ENCODE measurements at regions not wholly inside any gene's neighbourhood (a gene's known extent, or its start where the extent isn't known, plus 50 kb on each side); places are given as distances from the start of the nearest gene placed in this dataset.
A peak's percentile ranks its signal among the peaks of the same experiment; 100 is the strongest.

- Histone ChIP-seq H4K12ac (ENCODE audit: low read depth, low read length) (no peak overlapping the region), H4K8ac (ENCODE audit: low read depth, low read length) (no peak overlapping the region), H3K4me2 (ENCODE audit: low read length) (no peak overlapping the region), H2AFZ (ENCODE audit: insufficient read depth, low read length, poor library complexity) (no peak overlapping the region), H3K14ac (ENCODE audit: low read length) (no peak overlapping the region), H3K27me3 (ENCODE audit: insufficient read depth, low read length) (no peaks in the 10 kb centered on the region), H3K79me1 (ENCODE audit: low read length) (peaks cover 4% of the 10 kb centered on the region), H4K91ac (ENCODE audit: low read depth, low read length) (no peak overlapping the region), H3K4me1 (ENCODE audit: control insufficient read depth in 1 of 2, insufficient read depth in 2 of 2, low read length in 2 of 2) (peaks cover 3% of the 10 kb centered on the region in 2 experiments), H3K4me3 (ENCODE audit: low read depth, low read length) (no peak overlapping the region), H3K79me2 (ENCODE audit: control insufficient read depth, insufficient read depth, low read length, poor library complexity) (no peaks in the 10 kb centered on the region), H2BK5ac (ENCODE audit: low read depth, low read length, poor library complexity) (no peak overlapping the region), H2BK120ac (ENCODE audit: insufficient read depth, low read length, poor library complexity) (no peak overlapping the region), H3K18ac (ENCODE audit: low read length) (no peak overlapping the region), H2AK5ac (ENCODE audit: low read length) (no peak overlapping the region), H3K36me3 (ENCODE audit: control insufficient read depth in 1 of 2, insufficient read depth in 2 of 2, low read length in 2 of 2) (no peaks in the 10 kb centered on the region), H3K9ac (ENCODE audit: low read length) (no peak overlapping the region), H3K23ac (ENCODE audit: low read length) (no peak overlapping the region), H3K4ac (ENCODE audit: low read depth, low read length) (no peak overlapping the region), H3K9me3 (ENCODE audit: insufficient read depth, low read depth, low read length) (no peaks in the 10 kb centered on the region), H3K27ac (ENCODE audit: low read depth, low read length) (no peak overlapping the region), H2BK12ac (ENCODE audit: low read length) (no peak overlapping the region)
- no peak for DNase-seq
- no CpG with 5 or more reads among the region's 3 CpGs for WGBS (ENCODE audit: extremely low coverage, insufficient coverage, insufficient read length)
Measured at GRCh38 chr16:24673155-24673554, 56.3 kb upstream of the TNRC6A start.

- no peak overlapping the region for H3K4me2 ChIP-seq (ENCODE audit: low read length)
Measured at GRCh38 chr16:24674877-24675276, 54.6 kb upstream of the TNRC6A start.

GRCh38 chr16:24677388-24677787 lies 52.1 kb upstream of the TNRC6A start:
- H4K12ac ChIP-seq (ENCODE audit: low read depth, low read length): no peak overlapping the region
- no peak overlapping the region for H2BK120ac ChIP-seq (ENCODE audit: insufficient read depth, low read length, poor library complexity)
- peak; percentile 31 to 51 for DNase-seq
- H4K91ac ChIP-seq (ENCODE audit: low read depth, low read length): no peak overlapping the region
- no peak overlapping the region for H2AFZ ChIP-seq (ENCODE audit: insufficient read depth, low read length, poor library complexity)
- H3K4ac ChIP-seq (ENCODE audit: low read depth, low read length): no peak overlapping the region
- H2BK12ac ChIP-seq (ENCODE audit: low read length): no peak overlapping the region
- no peak overlapping the region for H2BK5ac ChIP-seq (ENCODE audit: low read depth, low read length, poor library complexity)
- H3K9ac ChIP-seq (ENCODE audit: low read length): no peak overlapping the region
- no peak overlapping the region for H3K18ac ChIP-seq (ENCODE audit: low read length)
- WGBS (ENCODE audit: extremely low coverage, insufficient coverage, insufficient read length): no CpG with 5 or more reads among the region's 7 CpGs
- H3K36me3 ChIP-seq (ENCODE audit: control insufficient read depth in 1 of 2, insufficient read depth in 2 of 2, low read length in 2 of 2): no peaks in the 10 kb centered on the region
- H3K4me1 ChIP-seq (ENCODE audit: control insufficient read depth in 1 of 2, insufficient read depth in 2 of 2, low read length in 2 of 2): no peaks in the 10 kb centered on the region
- no peak overlapping the region for H3K4me2 ChIP-seq (ENCODE audit: low read length)
- H3K27me3 ChIP-seq (ENCODE audit: insufficient read depth, low read length): no peaks in the 10 kb centered on the region
- no peak overlapping the region for H4K8ac ChIP-seq (ENCODE audit: low read depth, low read length)
- no peaks in the 10 kb centered on the region for H3K79me2 ChIP-seq (ENCODE audit: control insufficient read depth, insufficient read depth, low read length, poor library complexity)
- H2AK5ac ChIP-seq (ENCODE audit: low read length): no peak overlapping the region
- no peak overlapping the region for H3K23ac ChIP-seq (ENCODE audit: low read length)
- H3K4me3 ChIP-seq (ENCODE audit: low read depth, low read length): no peak overlapping the region
- peaks cover 7% of the 10 kb centered on the region for H3K79me1 ChIP-seq (ENCODE audit: low read length)
- no peak overlapping the region for H3K14ac ChIP-seq (ENCODE audit: low read length)
- H3K27ac ChIP-seq (ENCODE audit: low read depth, low read length): no peak overlapping the region
- no peaks in the 10 kb centered on the region for H3K9me3 ChIP-seq (ENCODE audit: insufficient read depth, low read depth, low read length)

More at GRCh38 chr16:24674877-24675276, 54.6 kb upstream of the TNRC6A start:
- Histone ChIP-seq H3K23ac (ENCODE audit: low read length) (no peak overlapping the region), H3K4me1 (ENCODE audit: control insufficient read depth in 1 of 2, insufficient read depth in 2 of 2, low read length in 2 of 2) (peaks cover 0 to 3% of the 10 kb centered on the region in 2 experiments), H4K8ac (ENCODE audit: low read depth, low read length) (no peak overlapping the region), H4K91ac (ENCODE audit: low read depth, low read length) (no peak overlapping the region), H3K27ac (ENCODE audit: low read depth, low read length) (no peak overlapping the region), H3K36me3 (ENCODE audit: control insufficient read depth in 1 of 2, insufficient read depth in 2 of 2, low read length in 2 of 2) (no peaks in the 10 kb centered on the region), H4K12ac (ENCODE audit: low read depth, low read length) (no peak overlapping the region), H3K27me3 (ENCODE audit: insufficient read depth, low read length) (no peaks in the 10 kb centered on the region), H3K4ac (ENCODE audit: low read depth, low read length) (no peak overlapping the region), H2BK12ac (ENCODE audit: low read length) (no peak overlapping the region), H3K4me3 (ENCODE audit: low read depth, low read length) (no peak overlapping the region), H3K79me1 (ENCODE audit: low read length) (peaks cover 5% of the 10 kb centered on the region), H3K9me3 (ENCODE audit: insufficient read depth, low read depth, low read length) (no peaks in the 10 kb centered on the region), H3K14ac (ENCODE audit: low read length) (no peak overlapping the region), H2AK5ac (ENCODE audit: low read length) (no peak overlapping the region), H2AFZ (ENCODE audit: insufficient read depth, low read length, poor library complexity) (no peak overlapping the region), H2BK120ac (ENCODE audit: insufficient read depth, low read length, poor library complexity) (no peak overlapping the region), H3K79me2 (ENCODE audit: control insufficient read depth, insufficient read depth, low read length, poor library complexity) (no peaks in the 10 kb centered on the region), H3K9ac (ENCODE audit: low read length) (no peak overlapping the region), H3K18ac (ENCODE audit: low read length) (no peak overlapping the region), H2BK5ac (ENCODE audit: low read depth, low read length, poor library complexity) (no peak overlapping the region)
- no CpG with 5 or more reads among the region's 5 CpGs for WGBS (ENCODE audit: extremely low coverage, insufficient coverage, insufficient read length)
- no peak for DNase-seq
